Keratinocyte (primary cell): ENCODE measurements at regions not wholly inside any gene's neighbourhood (a gene's known extent, or its start where the extent isn't known, plus 50 kb on each side); places are given as distances from the start of the nearest gene placed in this dataset.

Source experiments
- CTCF ChIP-seq, 3 experiments: IDR thresholded peaks in 1 of 3; conservative IDR thresholded peaks in 1 of 3; optimal IDR thresholded peaks in 1 of 3; 2 replicates in 2 of 3; 3 replicates in 1 of 3; pipeline versions ENCODE3 to v1.5.1; 2011; ENCODE audit warnings: low read length in 3 of 3, mild to moderate bottlenecking in 3 of 3, moderate library complexity in 2 of 3, control low read depth in 1 of 3, inconsistent platforms in 1 of 3; ENCODE audit not compliant: insufficient read depth in 2 of 3; ENCODE audit errors: extremely low read depth in 1 of 3
- EZH2 ChIP-seq: IDR thresholded peaks from one replicate; pipeline ENCODE4 v1.6.1; 2012; ENCODE audit warnings: inconsistent platforms, mild to moderate bottlenecking, low read length, moderate library complexity

- no peak for TF ChIP-seq EZH2
- no peak for TF ChIP-seq CTCF (optimal IDR thresholded peaks at IDR 0.05 in 1 of 3, IDR thresholded peaks at IDR 0.05 in 1 of 3, conservative IDR thresholded peaks at IDR 0.05 in 1 of 3; ENCODE audit: extremely low read depth in 1 of 3, insufficient read depth in 2 of 3, low read length in 3 of 3)
Measured at GRCh38 chr4:15365641-15366040, 62.2 kb upstream of the C1QTNF7 start.
